ENCODE measurements at regions not wholly inside any gene's neighbourhood (a gene's known extent, or its start where the extent isn't known, plus 50 kb on each side); places are given as distances from the start of the nearest gene placed in this dataset.

- no peak for TF ChIP-seq ZNF592 (IDR thresholded peaks at IDR 0.05)
- TF ChIP-seq ZNF143 (CRISPR knock-in tag; IDR thresholded peaks at IDR 0.05) = no peak
- no peak for TF ChIP-seq HMG20A (CRISPR knock-in tag; conservative IDR thresholded peaks at IDR 0.05)
- TF ChIP-seq ZFP30 (CRISPR knock-in tag; IDR thresholded peaks at IDR 0.05; ENCODE audit: borderline replicate concordance) = no peak
- TF ChIP-seq JUND (IDR thresholded peaks at IDR 0.05; ENCODE audit: borderline replicate concordance, low read depth, low read length) = no peak
- no peak for TF ChIP-seq JUND (tag; IDR thresholded peaks at IDR 0.05; ENCODE audit: borderline replicate concordance, low read depth, low read length)
- TF ChIP-seq GATAD2A (IDR thresholded peaks at IDR 0.05) = no peak
- TF ChIP-seq HEY1 (CRISPR knock-in tag; IDR thresholded peaks at IDR 0.05; ENCODE audit: borderline replicate concordance) = no peak
- TF ChIP-seq ZNF764 (CRISPR knock-in tag; IDR thresholded peaks at IDR 0.05; ENCODE audit: low read depth) = no peak
Observed at GRCh38 chr5:62900976-62901375, 322.4 kb downstream of the LRRC70 start (continued).

Data from K562 (cell line).